SK-N-SH (cell line): ENCODE measurements at regions not wholly inside any gene's neighbourhood (a gene's known extent, or its start where the extent isn't known, plus 50 kb on each side); places are given as distances from the start of the nearest gene placed in this dataset.

ENCODE experiments used
- CHD2 ChIP-seq: fragments of 150-350 bp; IDR thresholded peaks from 2 replicates; pipeline ENCODE4 v1.6.1; 2018; ENCODE audit warnings: low read length; ENCODE audit not compliant: partially characterized antibody
- EZH2phosphoT487 ChIP-seq: fragments of 200-600 bp; sonication (generic); IDR thresholded peaks from 2 replicates; pipeline ENCODE4 v1.6.1; 2017; ENCODE audit warnings: low read depth, mixed run types, mild to moderate bottlenecking, antibody characterized with exemption, moderate library complexity, borderline replicate concordance
- FOSL2 ChIP-seq: IDR thresholded peaks from 2 replicates; pipeline ENCODE4 v1.4.0; 2012; ENCODE audit warnings: low read depth, mild to moderate bottlenecking, moderate library complexity, borderline replicate concordance
- FOXJ3 ChIP-seq: sonication (generic); formaldehyde crosslinking; IDR thresholded peaks from 2 replicates; pipeline ENCODE4 v1.5.1; 2020; ENCODE audit warnings: mild to moderate bottlenecking, missing genetic modification reagents
- GABPA ChIP-seq: IDR thresholded peaks from 2 replicates; pipeline ENCODE4 v1.4.0; 2012; ENCODE audit warnings: low read depth, mild to moderate bottlenecking
- MXI1 ChIP-seq: IDR thresholded peaks from 2 replicates; pipeline ENCODE4 v1.6.1; 2012; ENCODE audit warnings: mild to moderate bottlenecking, low read depth, low read length, improper control_type of control experiment
- NRF1 ChIP-seq: IDR thresholded peaks from 2 replicates; pipeline ENCODE4 v1.6.1; 2012; ENCODE audit warnings: low read depth, mild to moderate bottlenecking, low read length
- RFX5 ChIP-seq: IDR thresholded peaks from 2 replicates; pipeline ENCODE4 v1.6.1; 2012; ENCODE audit warnings: mild to moderate bottlenecking, improper control_type of control experiment, low read length
- TEAD4 ChIP-seq: IDR thresholded peaks from 2 replicates; pipeline ENCODE4 v1.4.0; 2012; ENCODE audit warnings: mild to moderate bottlenecking, borderline replicate concordance; ENCODE audit not compliant: insufficient read depth
- YY1 ChIP-seq: IDR thresholded peaks from 2 replicates; pipeline ENCODE4 v1.4.0; 2012; ENCODE audit warnings: low read depth, mild to moderate bottlenecking
- TF ChIP-seq, protein P1 (sequence below): fragments of 200-600 bp; sonication (generic); IDR thresholded peaks from 2 replicates; pipeline ENCODE4 v1.6.1; 2017; ENCODE audit warnings: antibody characterized with exemption, mild to moderate bottlenecking, moderate library complexity
- TF ChIP-seq, protein P2 (sequence below): IDR thresholded peaks from 2 replicates; pipeline ENCODE4 v1.4.0; 2012; ENCODE audit warnings: low read depth, borderline replicate concordance
- TF ChIP-seq, protein P3 (sequence below): IDR thresholded peaks from 2 replicates; pipeline ENCODE4 v1.4.0; 2012; ENCODE audit warnings: low read depth

DNA sequence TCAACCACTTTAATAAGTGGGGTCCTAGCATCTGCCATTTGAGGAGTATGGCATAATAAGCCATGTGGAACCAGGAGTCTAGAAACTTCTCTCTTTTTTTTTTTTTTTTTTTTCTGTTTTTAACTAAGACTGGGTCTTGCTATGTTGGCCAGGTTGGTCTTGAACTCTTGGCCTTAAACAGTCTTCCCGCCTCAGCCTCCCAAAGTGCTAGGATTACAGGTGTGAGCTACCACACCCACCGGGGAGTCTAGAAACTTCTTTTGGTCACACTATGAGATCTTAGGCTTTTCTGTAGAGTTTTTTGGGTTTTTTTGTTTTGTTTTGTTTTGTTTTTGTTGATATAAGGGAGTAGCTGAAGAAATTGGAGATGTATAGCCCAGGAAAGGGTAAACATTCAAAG lies 52.9 kb downstream of the ZBTB38 start:
- TF ChIP-seq, protein P1, sequence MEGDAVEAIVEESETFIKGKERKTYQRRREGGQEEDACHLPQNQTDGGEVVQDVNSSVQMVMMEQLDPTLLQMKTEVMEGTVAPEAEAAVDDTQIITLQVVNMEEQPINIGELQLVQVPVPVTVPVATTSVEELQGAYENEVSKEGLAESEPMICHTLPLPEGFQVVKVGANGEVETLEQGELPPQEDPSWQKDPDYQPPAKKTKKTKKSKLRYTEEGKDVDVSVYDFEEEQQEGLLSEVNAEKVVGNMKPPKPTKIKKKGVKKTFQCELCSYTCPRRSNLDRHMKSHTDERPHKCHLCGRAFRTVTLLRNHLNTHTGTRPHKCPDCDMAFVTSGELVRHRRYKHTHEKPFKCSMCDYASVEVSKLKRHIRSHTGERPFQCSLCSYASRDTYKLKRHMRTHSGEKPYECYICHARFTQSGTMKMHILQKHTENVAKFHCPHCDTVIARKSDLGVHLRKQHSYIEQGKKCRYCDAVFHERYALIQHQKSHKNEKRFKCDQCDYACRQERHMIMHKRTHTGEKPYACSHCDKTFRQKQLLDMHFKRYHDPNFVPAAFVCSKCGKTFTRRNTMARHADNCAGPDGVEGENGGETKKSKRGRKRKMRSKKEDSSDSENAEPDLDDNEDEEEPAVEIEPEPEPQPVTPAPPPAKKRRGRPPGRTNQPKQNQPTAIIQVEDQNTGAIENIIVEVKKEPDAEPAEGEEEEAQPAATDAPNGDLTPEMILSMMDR = no peak
- TF ChIP-seq, protein P2, sequence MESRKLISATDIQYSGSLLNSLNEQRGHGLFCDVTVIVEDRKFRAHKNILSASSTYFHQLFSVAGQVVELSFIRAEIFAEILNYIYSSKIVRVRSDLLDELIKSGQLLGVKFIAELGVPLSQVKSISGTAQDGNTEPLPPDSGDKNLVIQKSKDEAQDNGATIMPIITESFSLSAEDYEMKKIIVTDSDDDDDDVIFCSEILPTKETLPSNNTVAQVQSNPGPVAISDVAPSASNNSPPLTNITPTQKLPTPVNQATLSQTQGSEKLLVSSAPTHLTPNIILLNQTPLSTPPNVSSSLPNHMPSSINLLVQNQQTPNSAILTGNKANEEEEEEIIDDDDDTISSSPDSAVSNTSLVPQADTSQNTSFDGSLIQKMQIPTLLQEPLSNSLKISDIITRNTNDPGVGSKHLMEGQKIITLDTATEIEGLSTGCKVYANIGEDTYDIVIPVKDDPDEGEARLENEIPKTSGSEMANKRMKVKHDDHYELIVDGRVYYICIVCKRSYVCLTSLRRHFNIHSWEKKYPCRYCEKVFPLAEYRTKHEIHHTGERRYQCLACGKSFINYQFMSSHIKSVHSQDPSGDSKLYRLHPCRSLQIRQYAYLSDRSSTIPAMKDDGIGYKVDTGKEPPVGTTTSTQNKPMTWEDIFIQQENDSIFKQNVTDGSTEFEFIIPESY = no peak
- TF ChIP-seq YY1 (no peak), NRF1 (no peak), RFX5 (no peak), MXI1 (no peak), CHD2 (no peak), GABPA (no peak), FOXJ3 (CRISPR knock-in tag) (no peak), TEAD4 (no peak), FOSL2 (no peak), EZH2phosphoT487 (no peak)
- TF ChIP-seq, protein P3, sequence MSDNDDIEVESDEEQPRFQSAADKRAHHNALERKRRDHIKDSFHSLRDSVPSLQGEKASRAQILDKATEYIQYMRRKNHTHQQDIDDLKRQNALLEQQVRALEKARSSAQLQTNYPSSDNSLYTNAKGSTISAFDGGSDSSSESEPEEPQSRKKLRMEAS = no peak
